ENCODE measurements at regions not wholly inside any gene's neighbourhood (a gene's known extent, or its start where the extent isn't known, plus 50 kb on each side); places are given as distances from the start of the nearest gene placed in this dataset.

GRCh38 chr9:82491604-82492003 lies 503.0 kb downstream of the SPATA31D1 start:
- Histone ChIP-seq H3K9ac (ENCODE audit: insufficient read depth, low read length) (no peak overlapping the region), H2AFZ (ENCODE audit: low read length) (no peak overlapping the region), H3K27me3 (ENCODE audit: control insufficient read depth, insufficient read depth, low read length) (no peaks in the 10 kb centered on the region), H3K4me3 (replicated peaks in 1 of 4; ENCODE audit: control extremely low read depth in 1 of 4, insufficient read depth in 1 of 4, low read depth in 3 of 4, low read length in 4 of 4) (no peak overlapping the region), H3K36me3 (ENCODE audit: control insufficient read depth, insufficient read depth, low read length) (no peaks in the 10 kb centered on the region), H3K27ac (ENCODE audit: insufficient read depth, low read length) (no peak overlapping the region), H3K79me2 (ENCODE audit: control insufficient read depth, insufficient read depth, low read length) (no peaks in the 10 kb centered on the region), H3K4me2 (ENCODE audit: extremely low read depth, insufficient read depth, low read length) (no peak overlapping the region), H3K9me3 (ENCODE audit: control insufficient read depth, insufficient read depth, low read depth, low read length) (no peaks in the 10 kb centered on the region), H4K20me1 (ENCODE audit: control insufficient read depth, extremely low read depth, insufficient read depth, low read length) (no peaks in the 10 kb centered on the region), H3K4me1 (ENCODE audit: control insufficient read depth, extremely low read depth, insufficient read depth, low read length) (no peaks in the 10 kb centered on the region)
- TF ChIP-seq CTCF (conservative IDR thresholded peaks at IDR 0.05 in 1 of 2, IDR thresholded peaks at IDR 0.05 in 1 of 2; ENCODE audit: low read depth in 1 of 2, low read length in 2 of 2) (no peak), EZH2 (IDR thresholded peaks at IDR 0.05; ENCODE audit: low read length, missing control alignments) (no peak)
- peak in 1 of 2 donors; percentile 47 for DNase-seq (ENCODE audit: low read depth in 2 of 2)

GRCh38 chr9:82492274-82492673 lies 503.7 kb downstream of the SPATA31D1 start:
- H3K79me2 ChIP-seq (ENCODE audit: control insufficient read depth, insufficient read depth, low read length) = no peaks in the 10 kb centered on the region
- no peak for DNase-seq (ENCODE audit: low read depth in 2 of 2)
- no peak overlapping the region for H3K27ac ChIP-seq (ENCODE audit: insufficient read depth, low read length)
- no peaks in the 10 kb centered on the region for H4K20me1 ChIP-seq (ENCODE audit: control insufficient read depth, extremely low read depth, insufficient read depth, low read length)
- no peak overlapping the region for H3K4me3 ChIP-seq (replicated peaks in 1 of 4; ENCODE audit: control extremely low read depth in 1 of 4, insufficient read depth in 1 of 4, low read depth in 3 of 4, low read length in 4 of 4)
- no peaks in the 10 kb centered on the region for H3K36me3 ChIP-seq (ENCODE audit: control insufficient read depth, insufficient read depth, low read length)
- H3K4me1 ChIP-seq (ENCODE audit: control insufficient read depth, extremely low read depth, insufficient read depth, low read length) = no peaks in the 10 kb centered on the region
- no peak overlapping the region for H3K9ac ChIP-seq (ENCODE audit: insufficient read depth, low read length)
- no peak overlapping the region for H2AFZ ChIP-seq (ENCODE audit: low read length)
- H3K4me2 ChIP-seq (ENCODE audit: extremely low read depth, insufficient read depth, low read length) = no peak overlapping the region
- H3K27me3 ChIP-seq (ENCODE audit: control insufficient read depth, insufficient read depth, low read length) = no peaks in the 10 kb centered on the region
- TF ChIP-seq CTCF (conservative IDR thresholded peaks at IDR 0.05 in 1 of 2, IDR thresholded peaks at IDR 0.05 in 1 of 2; ENCODE audit: low read depth in 1 of 2, low read length in 2 of 2) = no peak
- no peak for TF ChIP-seq EZH2 (IDR thresholded peaks at IDR 0.05; ENCODE audit: low read length, missing control alignments)
- H3K9me3 ChIP-seq (ENCODE audit: control insufficient read depth, insufficient read depth, low read depth, low read length) = no peaks in the 10 kb centered on the region

- H3K4me2 ChIP-seq (ENCODE audit: extremely low read depth, insufficient read depth, low read length) = no peak overlapping the region
- no peak overlapping the region for H3K9ac ChIP-seq (ENCODE audit: insufficient read depth, low read length)
- H3K9me3 ChIP-seq (ENCODE audit: control insufficient read depth, insufficient read depth, low read depth, low read length) = no peaks in the 10 kb centered on the region
- DNase-seq (ENCODE audit: low read depth in 2 of 2) = no peak
- H4K20me1 ChIP-seq (ENCODE audit: control insufficient read depth, extremely low read depth, insufficient read depth, low read length) = no peaks in the 10 kb centered on the region
- no peaks in the 10 kb centered on the region for H3K4me1 ChIP-seq (ENCODE audit: control insufficient read depth, extremely low read depth, insufficient read depth, low read length)
- H3K27ac ChIP-seq (ENCODE audit: insufficient read depth, low read length) = no peak overlapping the region
- H3K36me3 ChIP-seq (ENCODE audit: control insufficient read depth, insufficient read depth, low read length) = no peaks in the 10 kb centered on the region
- TF ChIP-seq CTCF (conservative IDR thresholded peaks at IDR 0.05 in 1 of 2, IDR thresholded peaks at IDR 0.05 in 1 of 2; ENCODE audit: low read depth in 1 of 2, low read length in 2 of 2) (no peak), EZH2 (IDR thresholded peaks at IDR 0.05; ENCODE audit: low read length, missing control alignments) (no peak)
- no peak overlapping the region for H2AFZ ChIP-seq (ENCODE audit: low read length)
- no peaks in the 10 kb centered on the region for H3K79me2 ChIP-seq (ENCODE audit: control insufficient read depth, insufficient read depth, low read length)
- H3K27me3 ChIP-seq (ENCODE audit: control insufficient read depth, insufficient read depth, low read length) = no peaks in the 10 kb centered on the region
- no peak overlapping the region for H3K4me3 ChIP-seq (replicated peaks in 1 of 4; ENCODE audit: control extremely low read depth in 1 of 4, insufficient read depth in 1 of 4, low read depth in 3 of 4, low read length in 4 of 4)
Observed at GRCh38 chr9:82495884-82496777, 507.6 kb downstream of the SPATA31D1 start.
